Progenitor cell of endocrine pancreas (in vitro differentiated cells): ENCODE measurements at regions not wholly inside any gene's neighbourhood (a gene's known extent, or its start where the extent isn't known, plus 50 kb on each side); places are given as distances from the start of the nearest gene placed in this dataset.
A peak's percentile ranks its signal among the peaks of the same experiment; 100 is the strongest.

Experiments
- DNase-seq: peaks from one replicate; pipeline ENCODE4 v3.0.0; 2021; ENCODE audit warnings: low spot score; ENCODE audit not compliant: unreplicated experiment
- H3K27ac Mint-ChIP-seq: 2 replicates; pipeline ENCODE4 v1.8.0; 2021; ENCODE audit warnings: mild to moderate bottlenecking, moderate library complexity, mixed read lengths
- H3K27me3 Mint-ChIP-seq: 2 replicates; pipeline ENCODE4 v1.8.0; 2021; ENCODE audit warnings: mixed read lengths
- H3K36me3 Mint-ChIP-seq: 2 replicates; pipeline ENCODE4 v1.8.0; 2022; ENCODE audit warnings: mixed read lengths; ENCODE audit not compliant: insufficient read depth
- H3K4me1 Mint-ChIP-seq: 2 replicates; pipeline ENCODE4 v1.8.0; 2021; ENCODE audit warnings: low read depth, mixed read lengths
- H3K4me3 Mint-ChIP-seq: 2 replicates; pipeline ENCODE4 v1.8.0; 2021; ENCODE audit warnings: low read depth, mild to moderate bottlenecking, moderate library complexity, mixed read lengths
- H3K9me3 Mint-ChIP-seq: 2 replicates; pipeline ENCODE4 v1.8.0; 2021; ENCODE audit warnings: low read depth, mixed read lengths
- CTCF ChIP-seq: fragments of 200-600 bp; sonication (generic); IDR thresholded peaks from one replicate; pipeline ENCODE4 v1.5.0; 2021; ENCODE audit warnings: antibody characterized with exemption, mild to moderate bottlenecking; ENCODE audit not compliant: unreplicated experiment

DNA sequence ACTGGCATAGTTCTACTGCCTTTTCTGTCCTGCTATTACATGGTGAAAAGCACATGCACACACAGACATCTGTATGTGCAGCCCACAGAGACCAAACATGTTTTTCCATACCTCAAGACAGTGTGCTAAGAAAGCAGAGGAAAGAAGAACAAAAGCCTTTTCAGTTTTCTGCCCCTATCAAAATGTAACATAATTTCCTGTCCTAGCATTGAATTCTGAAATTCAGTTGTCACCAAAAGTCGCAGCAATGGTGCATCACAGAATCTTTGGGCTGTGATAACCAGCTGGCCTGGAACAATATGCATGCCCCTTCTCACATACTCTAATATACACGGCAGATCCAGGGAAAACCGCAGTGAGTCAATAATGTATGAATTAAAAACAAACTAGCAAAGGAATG is 153.8 kb upstream of the RAP2B start:
- no peak for DNase-seq
- no peak for TF ChIP-seq CTCF
- H3K27ac Mint-ChIP-seq, result no peak overlapping the region
- no peaks in the 10 kb centered on the region for H3K4me1 Mint-ChIP-seq
- H3K27me3 Mint-ChIP-seq, result no peaks in the 10 kb centered on the region
- peaks cover 2% of the 10 kb centered on the region for H3K9me3 Mint-ChIP-seq
- H3K36me3 Mint-ChIP-seq, result no peaks in the 10 kb centered on the region
- no peak overlapping the region for H3K4me3 Mint-ChIP-seq

GRCh38 chr3:153023896-153024295 is 138.1 kb upstream of the RAP2B start:
- H3K36me3 Mint-ChIP-seq, result no peaks in the 10 kb centered on the region

GRCh38 chr3:153026026-153026425 is 136.0 kb upstream of the RAP2B start:
- Mint-ChIP-seq H3K27me3 (no peaks in the 10 kb centered on the region), H3K4me3 (no peak overlapping the region), H3K9me3 (no peaks in the 10 kb centered on the region), H3K27ac (no peak overlapping the region), H3K4me1 (no peaks in the 10 kb centered on the region), H3K36me3 (no peaks in the 10 kb centered on the region)
- DNase-seq, result no peak
- peak; percentile 77 for TF ChIP-seq CTCF

More at GRCh38 chr3:153023896-153024295, 138.1 kb upstream of the RAP2B start:
- no peak for DNase-seq
- no peak overlapping the region for H3K4me3 Mint-ChIP-seq
- H3K4me1 Mint-ChIP-seq, result no peaks in the 10 kb centered on the region
- H3K27me3 Mint-ChIP-seq, result no peaks in the 10 kb centered on the region
- TF ChIP-seq CTCF, result no peak
- H3K27ac Mint-ChIP-seq, result no peak overlapping the region
- H3K9me3 Mint-ChIP-seq, result no peaks in the 10 kb centered on the region

DNA sequence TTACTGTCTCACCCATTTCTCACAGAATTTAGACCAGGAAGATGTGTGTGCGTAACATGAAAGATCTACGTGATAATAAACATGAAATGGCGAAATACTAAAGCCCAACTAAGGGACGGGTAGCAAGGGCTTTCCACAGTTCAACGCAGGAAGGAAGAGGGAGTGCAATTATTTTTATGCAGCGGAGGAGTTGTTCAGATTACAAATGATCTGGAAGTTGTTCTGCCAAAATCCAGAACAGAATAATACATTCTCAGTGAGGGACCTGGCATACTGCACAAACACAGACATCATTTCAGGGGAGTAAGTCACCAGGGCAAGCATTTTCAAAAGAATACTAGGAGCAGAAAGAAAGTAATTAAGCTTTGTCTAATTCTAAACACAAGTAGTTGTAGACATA is 133.6 kb upstream of the RAP2B start:
- Mint-ChIP-seq H3K9me3 (no peaks in the 10 kb centered on the region), H3K36me3 (no peaks in the 10 kb centered on the region), H3K27ac (no peak overlapping the region), H3K27me3 (no peaks in the 10 kb centered on the region), H3K4me1 (peaks cover 2% of the 10 kb centered on the region), H3K4me3 (no peak overlapping the region)
- TF ChIP-seq CTCF, result no peak
- no peak for DNase-seq

GRCh38 chr3:153029350-153029749 is 132.7 kb upstream of the RAP2B start:
- H3K9me3 Mint-ChIP-seq, result no peaks in the 10 kb centered on the region
- no peak for DNase-seq
- H3K4me3 Mint-ChIP-seq, result no peak overlapping the region
- no peaks in the 10 kb centered on the region for H3K27me3 Mint-ChIP-seq
- H3K36me3 Mint-ChIP-seq, result no peaks in the 10 kb centered on the region
- H3K27ac Mint-ChIP-seq, result no peak overlapping the region
- peaks cover 2% of the 10 kb centered on the region for H3K4me1 Mint-ChIP-seq
- TF ChIP-seq CTCF, result no peak
